Stimulated activated CD4-positive, alpha-beta T cell treated with anti-CD3 and anti-CD28 coated beads, Interleukin-1b, Interleukin-23, amount 100 ng/mL, for 4 hours (primary cell): ENCODE measurements at regions not wholly inside any gene's neighbourhood (a gene's known extent, or its start where the extent isn't known, plus 50 kb on each side); places are given as distances from the start of the nearest gene placed in this dataset.
"Not testable (repeated sequence)": the region's sequence is repeated elsewhere in the genome, so short reads cannot be mapped to it uniquely, and the experiment has no call there.

ENCODE experiments used
- DNase-seq, 2 donors: peaks; one replicate each; pipeline ENCODE4 v3.0.0-alpha.2; 2020; ENCODE audit warnings: low read depth in 2 of 2

DNA sequence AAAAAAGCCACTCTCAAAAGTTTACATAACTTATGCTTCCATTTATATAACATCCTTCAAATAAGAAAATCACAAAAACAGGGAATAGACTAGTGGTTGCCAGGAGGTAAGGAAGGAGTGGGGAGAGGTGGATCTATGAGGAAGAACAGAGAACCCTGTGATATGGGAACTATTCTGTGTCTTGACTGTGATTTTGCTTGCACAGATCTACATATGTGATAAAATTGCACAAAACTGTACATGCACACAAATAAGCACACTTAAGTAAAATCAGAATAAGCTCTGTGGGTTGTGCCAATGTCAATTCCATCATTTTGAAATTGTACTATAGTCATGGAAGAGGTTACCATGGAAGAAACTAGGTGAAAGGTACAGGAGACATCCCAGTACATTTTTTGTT, 121.6 kb upstream of the SGCG start:
- no peak for DNase-seq

GRCh38 chr13:23060959-23061358, 119.8 kb upstream of the SGCG start:
- DNase-seq = no peak

- no peak for DNase-seq
Observed at GRCh38 chr13:23067129-23067528, 113.7 kb upstream of the SGCG start.

- no peak for DNase-seq
Observed at GRCh38 chr13:23069566-23069965, 111.2 kb upstream of the SGCG start.

DNA sequence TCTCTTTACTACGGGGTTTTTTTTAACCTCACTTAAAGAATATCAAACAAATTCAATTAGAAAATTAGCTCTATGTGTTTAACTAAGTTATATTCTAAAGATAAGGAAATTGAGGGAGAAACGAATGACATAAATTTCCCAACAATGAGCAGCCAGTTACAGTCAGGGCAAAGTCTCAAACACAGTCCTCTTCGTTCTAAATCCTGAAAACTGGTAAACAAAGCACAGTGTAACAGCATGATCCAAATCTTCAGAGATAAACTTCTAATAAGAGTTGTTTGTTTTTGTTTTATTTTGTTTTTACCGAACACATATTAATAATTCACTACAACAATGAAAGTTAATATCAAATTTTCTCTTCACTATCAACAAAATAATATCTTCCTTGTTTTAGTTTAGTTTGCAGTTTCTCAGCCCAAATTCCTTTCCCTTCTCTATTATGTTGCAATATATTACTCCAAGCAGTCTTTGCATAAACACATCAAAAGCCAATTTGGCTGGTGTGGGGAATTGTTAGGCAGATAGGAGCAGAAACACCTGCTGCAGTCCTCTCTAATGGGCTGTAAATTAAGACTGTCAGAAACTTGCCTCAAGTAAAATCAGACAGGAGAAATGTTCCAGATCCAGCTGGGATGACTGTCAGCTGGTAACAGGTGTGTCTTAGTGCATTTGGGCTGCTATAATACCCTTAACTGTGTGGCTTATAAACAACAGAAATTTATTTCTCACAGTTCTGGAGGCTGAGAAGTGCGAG, 106.5 kb upstream of the SGCG start:
- DNase-seq = no peak

- DNase-seq = no peak
Observed at GRCh38 chr13:23081220-23081619, 99.6 kb upstream of the SGCG start.

GRCh38 chr13:23081901-23082300, 98.9 kb upstream of the SGCG start:
- DNase-seq = no peak

GRCh38 chr13:23086968-23087623, 93.7 kb upstream of the SGCG start:
- no peak for DNase-seq

- no peak for DNase-seq
Observed at GRCh38 chr13:23087880-23088279, 92.9 kb upstream of the SGCG start.

- no peak for DNase-seq
Observed at GRCh38 chr13:23098161-23098907, 82.4 kb upstream of the SGCG start.

DNA sequence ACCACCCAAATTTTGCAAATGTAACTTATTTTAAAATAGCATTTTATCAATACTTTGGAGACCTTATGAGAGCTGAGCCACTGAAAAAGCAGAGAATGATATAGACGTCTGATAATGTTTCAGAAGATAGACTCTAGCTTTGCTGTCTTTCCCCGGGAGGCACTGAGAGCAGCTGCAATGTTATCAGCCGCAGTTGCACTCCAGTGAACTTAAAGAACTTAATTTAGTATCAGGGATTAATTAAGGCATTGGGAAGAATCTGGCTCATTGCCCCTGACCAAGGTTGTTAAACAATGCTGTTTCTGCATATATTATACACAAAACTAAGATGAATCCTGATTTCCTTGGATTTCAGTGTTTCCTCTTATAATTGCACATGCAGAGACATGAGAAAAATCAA, 75.7 kb upstream of the SGCG start:
- DNase-seq = no peak

DNA sequence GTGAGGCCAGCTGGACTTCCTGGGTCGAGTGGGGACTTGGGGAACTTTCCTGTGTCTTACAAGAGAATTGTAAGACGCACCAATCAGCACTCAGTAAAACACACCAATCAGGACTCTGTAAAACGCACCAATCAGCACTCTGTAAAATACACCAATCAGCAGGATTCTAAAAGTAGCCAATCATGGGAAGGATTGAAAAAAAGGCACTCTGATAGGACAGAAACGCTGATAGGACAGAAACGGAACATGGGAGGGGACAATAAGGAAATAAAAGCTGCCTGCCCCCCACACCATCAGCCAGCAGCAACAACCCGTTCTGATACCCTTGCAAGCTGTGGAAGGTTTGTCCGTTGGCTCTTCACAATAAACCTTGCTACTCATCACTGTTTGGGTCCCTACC, 73.1 kb upstream of the SGCG start:
- no peak for DNase-seq

GRCh38 chr13:23119131-23119530, 61.6 kb upstream of the SGCG start:
- DNase-seq = no peak

- not testable (repeated sequence) for DNase-seq
Observed at GRCh38 chr13:23127540-23127939, 53.2 kb upstream of the SGCG start.

- no peak for DNase-seq
Observed at GRCh38 chr13:23129331-23129730, 51.4 kb upstream of the SGCG start.
